GM18907 (cell line): ENCODE measurements at regions not wholly inside any gene's neighbourhood (a gene's known extent, or its start where the extent isn't known, plus 50 kb on each side); places are given as distances from the start of the nearest gene placed in this dataset.
"Not testable (repeated sequence)": the region's sequence is repeated elsewhere in the genome, so short reads cannot be mapped to it uniquely, and the experiment has no call there.

Experiments
- ATAC-seq: cut with Tn5 transposase; IDR thresholded peaks from one replicate; pipeline ENCODE4 v1.9.1; 2021; ENCODE audit warnings: mild to moderate bottlenecking, moderate library complexity; ENCODE audit not compliant: unreplicated experiment

GRCh38 chr7:153747969-153748368 lies 304.2 kb upstream of the DPP6 start:
- not testable (repeated sequence) for ATAC-seq

GRCh38 chr7:153748885-153749284 lies 303.3 kb upstream of the DPP6 start:
- not testable (repeated sequence) for ATAC-seq

GRCh38 chr7:153765869-153766268 lies 286.3 kb upstream of the DPP6 start:
- not testable (repeated sequence) for ATAC-seq

GRCh38 chr7:153766926-153767325 lies 285.3 kb upstream of the DPP6 start:
- ATAC-seq, result not testable (repeated sequence)

- ATAC-seq, result no peak
Observed at GRCh38 chr7:153772966-153773365, 279.2 kb upstream of the DPP6 start.

GRCh38 chr7:153776940-153777339 lies 275.3 kb upstream of the DPP6 start:
- peak; percentile 60 for ATAC-seq

GRCh38 chr7:153797363-153797762 lies 254.8 kb upstream of the DPP6 start:
- not testable (repeated sequence) for ATAC-seq

GRCh38 chr7:153808117-153808516 lies 244.1 kb upstream of the DPP6 start:
- ATAC-seq, result no peak

- no peak for ATAC-seq
Observed at GRCh38 chr7:153829525-153829924, 222.7 kb upstream of the DPP6 start.

- ATAC-seq, result no peak
Observed at GRCh38 chr7:153832160-153832559, 220.0 kb upstream of the DPP6 start.

- ATAC-seq, result no peak
Observed at GRCh38 chr7:153835103-153835502, 217.1 kb upstream of the DPP6 start.

- no peak for ATAC-seq
Observed at GRCh38 chr7:153835712-153836265, 216.4 kb upstream of the DPP6 start.

- ATAC-seq, result no peak
Observed at GRCh38 chr7:153838591-153838990, 213.6 kb upstream of the DPP6 start.

GRCh38 chr7:153840861-153841260 lies 211.3 kb upstream of the DPP6 start:
- no peak for ATAC-seq

- ATAC-seq, result no peak
Observed at GRCh38 chr7:153847828-153848227, 204.4 kb upstream of the DPP6 start.

GRCh38 chr7:153852261-153852660 lies 199.9 kb upstream of the DPP6 start:
- no peak for ATAC-seq

- no peak for ATAC-seq
Observed at GRCh38 chr7:153858355-153858754, 193.8 kb upstream of the DPP6 start.

GRCh38 chr7:153859239-153859638 lies 193.0 kb upstream of the DPP6 start:
- no peak for ATAC-seq

- ATAC-seq, result no peak
Observed at GRCh38 chr7:153886506-153887441, 165.4 kb upstream of the DPP6 start.

- no peak for ATAC-seq
Observed at GRCh38 chr7:153887749-153888569, 164.2 kb upstream of the DPP6 start.

- ATAC-seq, result no peak
Observed at GRCh38 chr7:153891990-153892389, 160.2 kb upstream of the DPP6 start.
